IMR-90 (cell line): ENCODE measurements at regions not wholly inside any gene's neighbourhood (a gene's known extent, or its start where the extent isn't known, plus 50 kb on each side); places are given as distances from the start of the nearest gene placed in this dataset.

Source experiments
- ATAC-seq: fragments of 200-7000 bp; cut with Tn5 transposase; 2 replicates; pipeline ENCODE4 v1.9.1; 2020; ENCODE audit warnings: low read depth, mild to moderate bottlenecking, moderate library complexity
- BruUV-seq: library from RNA; stranded (reverse); fragments of 400-500 nt; replicated peaks from 2 replicates; lab custom pipeline; 2021; lab: Mats Ljungman, UMichigan
- CTCF ChIA-PET: fragments of 300-600 bp; formaldehyde crosslinking; extraction: SDS; loops from one replicate; lab custom pipeline; 2021; ENCODE audit warnings: antibody characterized with exemption; lab: Yijun Ruan, JAX
- POLR2A ChIA-PET: fragments of 300-600 bp; sonication (Branson Sonifier 250); formaldehyde crosslinking; loops from one replicate; lab custom pipeline; 2022; ENCODE audit warnings: antibody characterized with exemption; ENCODE audit not compliant: unreplicated experiment; lab: Charles Lee
- DNase-seq: peaks from one replicate; pipeline ENCODE4 v3.0.0; 2013
- H2AFZ ChIP-seq: replicated peaks from 2 replicates; pipeline ENCODE3; 2013; ENCODE audit warnings: low read length, mild to moderate bottlenecking; ENCODE audit not compliant: poor library complexity
- H2AK5ac ChIP-seq: 2 replicates; pipeline ENCODE4 v1.6.1; 2013; ENCODE audit warnings: low read depth, low read length, inconsistent platforms
- H2AK9ac ChIP-seq: replicated peaks from 2 replicates; pipeline ENCODE3; 2013; ENCODE audit warnings: mild to moderate bottlenecking, low read depth, low read length, moderate library complexity; ENCODE audit not compliant: poor library complexity
- H2BK120ac ChIP-seq: 2 replicates; pipeline ENCODE4 v1.6.1; 2013; ENCODE audit warnings: low read depth, low read length, inconsistent platforms
- H2BK15ac ChIP-seq: 3 replicates; pipeline ENCODE4 v1.6.1; 2013; ENCODE audit warnings: low read depth, low read length, inconsistent platforms
- H2BK20ac ChIP-seq: 2 replicates; pipeline ENCODE4 v1.6.1; 2013; ENCODE audit warnings: low read depth, mild to moderate bottlenecking, inconsistent platforms, low read length, moderate library complexity
- H2BK5ac ChIP-seq: 2 replicates; pipeline ENCODE4 v1.6.1; 2013; ENCODE audit warnings: mild to moderate bottlenecking, low read depth, low read length, inconsistent platforms; ENCODE audit not compliant: poor library complexity, severe bottlenecking
- H3K14ac ChIP-seq: replicated peaks from 2 replicates; pipeline ENCODE4 v1.6.1; 2013; ENCODE audit warnings: low read depth, low read length, inconsistent platforms
- H3K18ac ChIP-seq: 2 replicates; pipeline ENCODE4 v1.6.1; 2013; ENCODE audit warnings: low read depth, low read length, control low read depth
- H3K23ac ChIP-seq: 2 replicates; pipeline ENCODE4 v1.6.1; 2013; ENCODE audit warnings: low read depth, low read length, inconsistent platforms
- H3K27ac ChIP-seq: 2 replicates; pipeline ENCODE4 v1.5.1; 2013; ENCODE audit warnings: mild to moderate bottlenecking, control low read depth, low read length; ENCODE audit not compliant: insufficient read depth
- H3K27me3 ChIP-seq: 2 replicates; pipeline ENCODE4 v1.6.1; 2013; ENCODE audit warnings: low read length; ENCODE audit not compliant: control insufficient read depth, insufficient read depth
- H3K36me3 ChIP-seq: 2 replicates; pipeline ENCODE4 v1.6.1; 2013; ENCODE audit warnings: low read length, mixed read lengths; ENCODE audit not compliant: control insufficient read depth, insufficient read depth
- H3K4ac ChIP-seq: 2 replicates; pipeline ENCODE4 v1.6.1; 2013; ENCODE audit warnings: low read depth, low read length, inconsistent platforms
- H3K4me1 ChIP-seq: 2 replicates; pipeline ENCODE4 v1.6.1; 2013; ENCODE audit warnings: low read length, mixed read lengths; ENCODE audit not compliant: control insufficient read depth, insufficient read depth
- H3K4me2 ChIP-seq: 2 replicates; pipeline ENCODE4 v1.6.1; 2013; ENCODE audit warnings: low read depth, mild to moderate bottlenecking, control low read depth, low read length, moderate library complexity
- H3K4me3 ChIP-seq: 2 replicates; pipeline ENCODE4 v1.5.1; 2013; ENCODE audit warnings: low read depth, mild to moderate bottlenecking, control low read depth, low read length, moderate library complexity; ENCODE audit not compliant: insufficient read depth
- H3K56ac ChIP-seq: 2 replicates; pipeline ENCODE4 v1.6.1; 2013; ENCODE audit warnings: low read length, inconsistent platforms; ENCODE audit not compliant: insufficient read depth; ENCODE audit errors: extremely low read depth
- H3K79me1 ChIP-seq, 2 experiments: 2 replicates each; pipeline ENCODE4 v1.6.1; 2013; ENCODE audit warnings: low read length in 2 of 2, inconsistent platforms in 1 of 2, low read depth in 1 of 2
- H3K9ac ChIP-seq: 2 replicates; pipeline ENCODE4 v1.6.1; 2013; ENCODE audit warnings: low read depth, low read length, control low read depth
- H3K9me1 ChIP-seq: 2 replicates; pipeline ENCODE4 v1.6.1; 2013; ENCODE audit warnings: low read length, inconsistent platforms; ENCODE audit not compliant: insufficient read depth
- H3K9me3 ChIP-seq: 2 replicates; pipeline ENCODE4 v1.6.1; 2013; ENCODE audit warnings: low read length; ENCODE audit not compliant: control insufficient read depth, insufficient read depth
- H4K20me1 ChIP-seq: 2 replicates; pipeline ENCODE4 v1.6.1; 2013; ENCODE audit warnings: low read length, inconsistent platforms; ENCODE audit not compliant: insufficient read depth
- H4K5ac ChIP-seq: 2 replicates; pipeline ENCODE4 v1.6.1; 2013; ENCODE audit warnings: mild to moderate bottlenecking, low read depth, low read length, control low read depth
- H4K8ac ChIP-seq, 2 experiments: 2 replicates each; pipeline ENCODE4 v1.6.1; 2013; ENCODE audit warnings: low read depth in 2 of 2, low read length in 2 of 2, control low read depth in 1 of 2, inconsistent platforms in 1 of 2
- H4K91ac ChIP-seq: 2 replicates; pipeline ENCODE4 v1.6.1; 2013; ENCODE audit warnings: low read depth, low read length, inconsistent platforms; ENCODE audit not compliant: insufficient read depth
- BHLHE40 ChIP-seq: fragments of 150-350 bp; IDR thresholded peaks from 2 replicates; pipeline ENCODE4 v1.6.1; 2016; ENCODE audit warnings: mild to moderate bottlenecking, low read depth, low read length
- CEBPB ChIP-seq: IDR thresholded peaks from 2 replicates; pipeline ENCODE4 v1.6.1; 2012; ENCODE audit warnings: low read depth, low read length, improper control_type of control experiment
- CHD1 ChIP-seq: IDR thresholded peaks from 2 replicates; pipeline ENCODE4 v1.6.1; 2012; ENCODE audit warnings: low read depth, low read length, improper control_type of control experiment
- FOS ChIP-seq: fragments of 150-350 bp; IDR thresholded peaks from 2 replicates; pipeline ENCODE4 v1.6.1; 2016; ENCODE audit warnings: low read depth, low read length
- MAFK ChIP-seq: IDR thresholded peaks from 2 replicates; pipeline ENCODE4 v1.6.1; 2012; ENCODE audit warnings: low read depth, low read length, improper control_type of control experiment
- MAZ ChIP-seq: IDR thresholded peaks from 2 replicates; pipeline ENCODE4 v1.6.1; 2012; ENCODE audit warnings: low read depth, mild to moderate bottlenecking, low read length, improper control_type of control experiment, moderate library complexity, borderline replicate concordance
- MXI1 ChIP-seq: IDR thresholded peaks from 2 replicates; pipeline ENCODE4 v1.6.1; 2012; ENCODE audit warnings: low read depth, mild to moderate bottlenecking, low read length, moderate library complexity, borderline replicate concordance
- NFE2L2 ChIP-seq: fragments of 150-350 bp; IDR thresholded peaks from 2 replicates; pipeline ENCODE4 v1.6.1; 2016; ENCODE audit warnings: low read depth, mild to moderate bottlenecking, low read length
- POLR2A ChIP-seq: IDR thresholded peaks from 2 replicates; pipeline ENCODE4 v1.6.1; 2012; ENCODE audit warnings: mild to moderate bottlenecking, low read depth, low read length
- RAD21 ChIP-seq: IDR thresholded peaks from 2 replicates; pipeline ENCODE4 v1.6.1; 2012; ENCODE audit warnings: low read length, improper control_type of control experiment
- RCOR1 ChIP-seq: IDR thresholded peaks from 2 replicates; pipeline ENCODE4 v1.6.1; 2012; ENCODE audit warnings: mild to moderate bottlenecking, low read length, improper control_type of control experiment; ENCODE audit not compliant: insufficient replicate concordance
- RFX5 ChIP-seq: IDR thresholded peaks from 2 replicates; pipeline ENCODE4 v1.8.0; 2012; ENCODE audit warnings: low read depth, mild to moderate bottlenecking, low read length, moderate library complexity
- SMC3 ChIP-seq: fragments of 150-350 bp; IDR thresholded peaks from 2 replicates; pipeline ENCODE4 v1.6.1; 2016; ENCODE audit warnings: low read depth, mild to moderate bottlenecking, antibody characterized with exemption, low read length, moderate library complexity
- WGBS, 2 experiments: methylation state at CpG; one replicate each; pipeline versions ENCODE4 v1.1.5 to v1.1.7; 2013; ENCODE audit warnings: missing lambda C conversion rate in 2 of 2; ENCODE audit not compliant: insufficient read length in 1 of 2; ENCODE audit errors: extremely low coverage in 2 of 2; 5-methylcytosine and 5-hydroxymethylcytosine counted together
- dilution Hi-C: fragments of 300-500 bp; cut with HindIII; formaldehyde crosslinking; loops from one replicate; pipeline ENCODE4 v1.14.3; 2018; ENCODE audit warnings: low sequenced_read_pairs; ENCODE audit not compliant: unreplicated experiment
- in situ Hi-C: fragments of 300-500 bp; cut with MboI; formaldehyde crosslinking; loops from 3 replicates; pipeline ENCODE4 v1.14.3; 2019; ENCODE audit warnings: low sequenced_read_pairs, inconsistent platforms, mixed read lengths
- intact Hi-C: fragments of 100-400 bp; cut with micrococcal nuclease; formaldehyde crosslinking; loops from 2 replicates; pipeline ENCODE4 v1.10.0; 2022
- TF ChIP-seq, protein P1 (sequence below): fragments of 150-350 bp; IDR thresholded peaks from 2 replicates; pipeline ENCODE4 v1.6.1; 2016; ENCODE audit warnings: low read depth, mild to moderate bottlenecking, low read length, moderate library complexity, borderline replicate concordance
- TF ChIP-seq, protein P2 (sequence below): conservative IDR thresholded peaks from 2 replicates; pipeline ENCODE4 v1.5.1; 2012; ENCODE audit warnings: mild to moderate bottlenecking, low read depth, low read length, improper control_type of control experiment
- TF ChIP-seq, protein P3 (sequence below): fragments of 150-350 bp; IDR thresholded peaks from 2 replicates; pipeline ENCODE4 v1.6.1; 2017; ENCODE audit warnings: mild to moderate bottlenecking, antibody characterized with exemption, low read length, low read depth

DNA sequence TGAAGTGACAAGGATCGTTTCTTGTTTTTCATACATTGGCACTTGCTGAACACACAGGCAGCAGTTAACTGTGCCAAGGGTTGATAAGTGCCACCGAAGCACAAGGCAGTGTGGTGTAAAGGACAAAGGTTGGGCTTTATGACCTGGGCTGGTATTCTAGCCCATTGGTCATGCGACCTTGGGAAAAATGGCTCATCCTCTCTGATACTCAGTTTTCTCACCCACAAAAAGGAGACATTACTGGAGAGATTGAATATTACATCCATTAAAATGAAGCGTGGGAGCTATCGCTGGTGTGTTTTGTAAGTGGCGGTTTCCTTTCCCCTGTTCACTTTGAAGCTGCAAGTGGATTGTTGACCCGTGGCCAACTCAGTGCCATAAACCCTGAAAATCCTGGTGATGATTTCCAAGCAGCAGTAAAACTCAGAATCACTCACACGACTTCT, 216.9 kb downstream of the HAPSTR1 start:
- Histone ChIP-seq H4K8ac (no peak overlapping the region), H3K4me3 (no peak overlapping the region), H3K9me1 (no peaks in the 10 kb centered on the region), H3K4me2 (no peak overlapping the region), H3K18ac (no peak overlapping the region), H3K27ac (no peak overlapping the region), H2BK120ac (no peak overlapping the region), H3K23ac (no peak overlapping the region), H3K56ac (no peak overlapping the region), H4K20me1 (no peaks in the 10 kb centered on the region), H2BK15ac (no peak overlapping the region), H3K9me3 (peaks cover 9% of the 10 kb centered on the region), H2AK9ac (no peak overlapping the region), H3K27me3 (no peaks in the 10 kb centered on the region), H3K4ac (no peak overlapping the region), H2BK20ac (no peak overlapping the region), H2BK5ac (no peak overlapping the region), H2AFZ (no peak overlapping the region), H4K91ac (no peak overlapping the region), H2AK5ac (no peak overlapping the region), H3K14ac (no peak overlapping the region), H3K4me1 (no peaks in the 10 kb centered on the region), H3K36me3 (no peaks in the 10 kb centered on the region), H4K5ac (no peak overlapping the region), H3K79me1 (no peaks in the 10 kb centered on the region), H3K9ac (no peak overlapping the region)
- no peak for ATAC-seq
- intact Hi-C loops (no loop called here), in situ Hi-C loops (no loop called here), dilution Hi-C loops (no loop called here)
- TF ChIP-seq RCOR1 (no peak), RAD21 (no peak), CHD1 (no peak), BHLHE40 (no peak), MAFK (no peak), RFX5 (no peak), MAZ (no peak), POLR2A (no peak), MXI1 (no peak), NFE2L2 (no peak), FOS (no peak), SMC3 (no peak), CEBPB (no peak)
- TF ChIP-seq, protein P1, sequence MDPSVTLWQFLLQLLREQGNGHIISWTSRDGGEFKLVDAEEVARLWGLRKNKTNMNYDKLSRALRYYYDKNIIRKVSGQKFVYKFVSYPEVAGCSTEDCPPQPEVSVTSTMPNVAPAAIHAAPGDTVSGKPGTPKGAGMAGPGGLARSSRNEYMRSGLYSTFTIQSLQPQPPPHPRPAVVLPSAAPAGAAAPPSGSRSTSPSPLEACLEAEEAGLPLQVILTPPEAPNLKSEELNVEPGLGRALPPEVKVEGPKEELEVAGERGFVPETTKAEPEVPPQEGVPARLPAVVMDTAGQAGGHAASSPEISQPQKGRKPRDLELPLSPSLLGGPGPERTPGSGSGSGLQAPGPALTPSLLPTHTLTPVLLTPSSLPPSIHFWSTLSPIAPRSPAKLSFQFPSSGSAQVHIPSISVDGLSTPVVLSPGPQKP: no peak
- TF ChIP-seq, protein P2, sequence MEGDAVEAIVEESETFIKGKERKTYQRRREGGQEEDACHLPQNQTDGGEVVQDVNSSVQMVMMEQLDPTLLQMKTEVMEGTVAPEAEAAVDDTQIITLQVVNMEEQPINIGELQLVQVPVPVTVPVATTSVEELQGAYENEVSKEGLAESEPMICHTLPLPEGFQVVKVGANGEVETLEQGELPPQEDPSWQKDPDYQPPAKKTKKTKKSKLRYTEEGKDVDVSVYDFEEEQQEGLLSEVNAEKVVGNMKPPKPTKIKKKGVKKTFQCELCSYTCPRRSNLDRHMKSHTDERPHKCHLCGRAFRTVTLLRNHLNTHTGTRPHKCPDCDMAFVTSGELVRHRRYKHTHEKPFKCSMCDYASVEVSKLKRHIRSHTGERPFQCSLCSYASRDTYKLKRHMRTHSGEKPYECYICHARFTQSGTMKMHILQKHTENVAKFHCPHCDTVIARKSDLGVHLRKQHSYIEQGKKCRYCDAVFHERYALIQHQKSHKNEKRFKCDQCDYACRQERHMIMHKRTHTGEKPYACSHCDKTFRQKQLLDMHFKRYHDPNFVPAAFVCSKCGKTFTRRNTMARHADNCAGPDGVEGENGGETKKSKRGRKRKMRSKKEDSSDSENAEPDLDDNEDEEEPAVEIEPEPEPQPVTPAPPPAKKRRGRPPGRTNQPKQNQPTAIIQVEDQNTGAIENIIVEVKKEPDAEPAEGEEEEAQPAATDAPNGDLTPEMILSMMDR: no peak
- TF ChIP-seq, protein P3, sequence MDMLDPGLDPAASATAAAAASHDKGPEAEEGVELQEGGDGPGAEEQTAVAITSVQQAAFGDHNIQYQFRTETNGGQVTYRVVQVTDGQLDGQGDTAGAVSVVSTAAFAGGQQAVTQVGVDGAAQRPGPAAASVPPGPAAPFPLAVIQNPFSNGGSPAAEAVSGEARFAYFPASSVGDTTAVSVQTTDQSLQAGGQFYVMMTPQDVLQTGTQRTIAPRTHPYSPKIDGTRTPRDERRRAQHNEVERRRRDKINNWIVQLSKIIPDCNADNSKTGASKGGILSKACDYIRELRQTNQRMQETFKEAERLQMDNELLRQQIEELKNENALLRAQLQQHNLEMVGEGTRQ: no peak
- WGBS, 2 experiments: 17% methylated on average over 2 of the region's 8 CpGs; no CpG with 5 or more reads in 1 of the 2 experiments
- POLR2A ChIA-PET: no interaction called here
- CTCF ChIA-PET: no interaction called here
- no TSS peak for BruUV-seq
- DNase-seq: no peak
